HFFc6 (cell line): ENCODE measurements at regions not wholly inside any gene's neighbourhood (a gene's known extent, or its start where the extent isn't known, plus 50 kb on each side); places are given as distances from the start of the nearest gene placed in this dataset.
"Not testable (repeated sequence)": the region's sequence is repeated elsewhere in the genome, so short reads cannot be mapped to it uniquely, and the experiment has no call there.

Experiments
- DNase-seq: peaks from one replicate; pipeline ENCODE4 v3.0.0-alpha.2; 2018
- H3K27ac Mint-ChIP-seq: 2 replicates; pipeline ENCODE4 v1.8.0; 2020; ENCODE audit warnings: mild to moderate bottlenecking, mixed read lengths
- H3K27me3 Mint-ChIP-seq: 2 replicates; pipeline ENCODE4 v1.8.0; 2021; ENCODE audit warnings: mild to moderate bottlenecking, moderate library complexity, mixed read lengths; ENCODE audit not compliant: insufficient read depth
- H3K36me3 Mint-ChIP-seq: 2 replicates; pipeline ENCODE4 v1.8.0; 2021; ENCODE audit warnings: low read depth, mixed read lengths
- H3K4me1 Mint-ChIP-seq: 2 replicates; pipeline ENCODE4 v1.8.0; 2020; ENCODE audit warnings: low read depth, mixed read lengths
- H3K4me3 Mint-ChIP-seq: 2 replicates; pipeline ENCODE4 v1.8.0; 2020; ENCODE audit warnings: mild to moderate bottlenecking, moderate library complexity, mixed read lengths
- H3K9me3 Mint-ChIP-seq: 2 replicates; pipeline ENCODE4 v1.8.0; 2020; ENCODE audit warnings: mild to moderate bottlenecking, mixed read lengths
- CTCF ChIP-seq: fragments of 200-600 bp; sonication (generic); IDR thresholded peaks from 2 replicates; pipeline ENCODE4 v1.5.0; 2021; ENCODE audit warnings: antibody characterized with exemption, mild to moderate bottlenecking

- H3K27me3 Mint-ChIP-seq = no peaks in the 10 kb centered on the region
- H3K4me1 Mint-ChIP-seq = no peaks in the 10 kb centered on the region
- H3K4me3 Mint-ChIP-seq = no peak overlapping the region
- no peak for TF ChIP-seq CTCF
- no peak overlapping the region for H3K27ac Mint-ChIP-seq
- no peak for DNase-seq
- no peaks in the 10 kb centered on the region for H3K36me3 Mint-ChIP-seq
- H3K9me3 Mint-ChIP-seq = peaks cover 6% of the 10 kb centered on the region
These were observed 167.8 kb upstream of the CCNG1 start for GRCh38 chr5:163269624-163270023.

DNA sequence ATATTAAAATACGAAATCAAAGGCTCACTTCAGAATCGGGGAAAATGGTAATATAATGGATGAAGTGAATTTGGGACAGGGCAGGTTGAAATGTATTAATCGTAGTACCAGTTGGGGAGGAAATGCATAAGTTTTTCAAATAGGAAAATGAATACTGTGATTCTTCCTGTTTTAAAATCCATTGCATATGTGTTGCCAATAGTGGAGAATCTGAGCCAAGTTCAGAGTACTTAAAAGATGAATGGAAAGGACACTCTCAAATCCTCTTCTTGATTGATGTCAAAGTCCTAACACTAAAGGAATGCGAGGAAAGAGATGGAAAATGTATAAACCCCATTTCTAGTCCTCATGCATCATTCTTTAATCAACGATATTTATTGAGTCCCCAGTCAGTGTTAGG, 160.9 kb upstream of the CCNG1 start:
- no peak for TF ChIP-seq CTCF
- Mint-ChIP-seq H3K27ac (no peak overlapping the region), H3K4me3 (no peak overlapping the region), H3K36me3 (no peaks in the 10 kb centered on the region; the same call in 1 of the 2 replicates), H3K27me3 (no peaks in the 10 kb centered on the region; the same call in 1 of the 2 replicates), H3K9me3 (peaks cover 17% of the 10 kb centered on the region), H3K4me1 (no peaks in the 10 kb centered on the region)
- DNase-seq = no peak

DNA sequence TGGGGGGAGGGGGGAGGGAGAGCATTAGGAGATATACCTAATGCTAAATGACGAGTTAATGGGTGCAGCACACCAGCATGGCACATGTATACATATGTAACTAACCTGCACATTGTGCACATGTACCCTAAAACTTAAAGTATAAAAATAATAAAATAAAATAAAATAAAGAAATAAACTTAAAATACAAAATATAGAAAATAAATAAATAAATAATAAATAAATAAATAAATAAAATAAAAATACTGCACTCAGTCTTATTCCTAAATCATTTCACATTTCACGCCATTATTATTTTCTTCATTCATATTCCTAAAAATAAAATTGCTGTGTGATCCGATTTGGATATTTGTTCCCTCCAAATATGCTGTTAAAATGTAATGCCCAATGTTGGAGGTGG, 156.5 kb upstream of the CCNG1 start:
- H3K4me1 Mint-ChIP-seq, H3K27ac Mint-ChIP-seq, H3K27me3 Mint-ChIP-seq, H3K4me3 Mint-ChIP-seq, H3K36me3 Mint-ChIP-seq, DNase-seq: not testable (repeated sequence)
- peaks cover 28% of the 10 kb centered on the region for H3K9me3 Mint-ChIP-seq

DNA sequence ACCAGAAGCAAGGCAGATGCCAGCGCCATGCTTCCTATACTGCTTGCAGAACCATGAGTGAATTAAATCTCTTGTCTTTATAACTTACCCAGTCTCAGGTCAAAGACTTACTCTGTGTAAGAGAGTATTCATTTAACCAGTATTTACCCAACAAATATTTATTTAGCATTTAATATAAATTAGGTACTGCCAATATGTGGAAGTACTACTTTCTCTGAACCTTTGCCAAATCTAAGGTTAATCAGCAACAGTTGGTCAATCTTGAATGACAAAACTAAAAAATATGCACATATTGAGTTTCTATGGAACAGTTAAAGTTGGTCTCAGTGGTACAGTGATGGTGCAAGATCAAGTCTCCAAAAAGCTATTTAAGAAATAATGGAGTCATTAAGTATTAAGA, 155.9 kb upstream of the CCNG1 start:
- no peaks in the 10 kb centered on the region; the same call in 1 of the 2 replicates for H3K27me3 Mint-ChIP-seq
- TF ChIP-seq CTCF = no peak
- H3K4me1 Mint-ChIP-seq = no peaks in the 10 kb centered on the region

DNA sequence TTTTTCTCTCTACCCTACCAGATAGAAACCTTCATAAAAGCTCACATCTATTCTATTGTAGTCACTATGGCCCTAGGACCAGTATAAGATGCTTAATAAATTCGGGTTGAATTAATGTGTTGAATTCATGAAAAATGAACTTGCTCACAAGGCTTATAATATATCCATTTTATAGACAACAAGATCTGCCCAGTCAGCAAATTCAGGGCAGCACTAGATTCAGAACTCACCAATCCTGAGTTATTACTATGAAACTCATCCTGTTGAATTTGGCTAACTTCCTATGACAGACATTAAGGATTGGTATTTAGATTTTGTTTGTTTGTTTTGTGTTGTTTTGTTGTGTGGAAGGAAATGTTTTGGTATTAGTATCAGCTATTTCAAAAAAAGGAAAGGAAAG, 143.6 kb upstream of the CCNG1 start:
- DNase-seq = no peak
- no peaks in the 10 kb centered on the region for H3K4me1 Mint-ChIP-seq
- H3K36me3 Mint-ChIP-seq = no peaks in the 10 kb centered on the region
- no peak overlapping the region for H3K4me3 Mint-ChIP-seq
- H3K9me3 Mint-ChIP-seq = peaks cover 27% of the 10 kb centered on the region
- no peak overlapping the region for H3K27ac Mint-ChIP-seq
- no peak for TF ChIP-seq CTCF
- no peaks in the 10 kb centered on the region for H3K27me3 Mint-ChIP-seq

More for the DNA sequence above, 155.9 kb upstream of the CCNG1 start:
- Mint-ChIP-seq H3K4me3 (no peak overlapping the region), H3K36me3 (no peaks in the 10 kb centered on the region; the same call in 1 of the 2 replicates), H3K27ac (no peak overlapping the region), H3K9me3 (peaks cover 22% of the 10 kb centered on the region)
- no peak for DNase-seq

DNA sequence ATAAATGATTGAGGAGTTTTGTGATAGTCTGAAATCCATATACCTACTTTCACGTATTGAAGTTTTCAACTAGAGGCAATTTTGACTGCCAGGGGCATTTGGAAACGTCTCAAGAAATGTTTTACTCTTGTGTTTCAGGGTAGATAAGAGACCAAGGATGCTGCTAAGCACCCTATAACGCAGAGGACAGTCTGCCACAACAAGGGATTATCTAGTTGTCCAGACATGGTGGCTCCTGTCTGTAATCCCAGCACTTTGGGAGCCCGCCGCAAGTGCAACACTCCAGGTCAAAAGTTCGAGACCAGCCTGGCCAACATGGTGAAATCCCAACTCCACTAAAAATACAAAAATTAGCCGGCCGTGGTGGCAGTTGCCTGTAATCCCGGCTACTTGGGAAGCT, 133.7 kb upstream of the CCNG1 start:
- no peak for DNase-seq
- H3K4me3 Mint-ChIP-seq = no peak overlapping the region

More for the DNA sequence above, 133.7 kb upstream of the CCNG1 start:
- Mint-ChIP-seq H3K27me3 (no peaks in the 10 kb centered on the region), H3K4me1 (no peaks in the 10 kb centered on the region), H3K36me3 (no peaks in the 10 kb centered on the region), H3K27ac (no peak overlapping the region), H3K9me3 (peaks cover 17% of the 10 kb centered on the region)
- no peak for TF ChIP-seq CTCF
